ENCODE measurements at regions not wholly inside any gene's neighbourhood (a gene's known extent, or its start where the extent isn't known, plus 50 kb on each side); places are given as distances from the start of the nearest gene placed in this dataset.

- TF ChIP-seq CTCF (IDR thresholded peaks at IDR 0.05), result no peak
- TF ChIP-seq POLR2A (IDR thresholded peaks at IDR 0.05), result no peak
Measured at GRCh38 chr6:40210628-40211056, 276.4 kb upstream of the MOCS1 start.
